ENCODE measurements at regions not wholly inside any gene's neighbourhood (a gene's known extent, or its start where the extent isn't known, plus 50 kb on each side); places are given as distances from the start of the nearest gene placed in this dataset.

DNA sequence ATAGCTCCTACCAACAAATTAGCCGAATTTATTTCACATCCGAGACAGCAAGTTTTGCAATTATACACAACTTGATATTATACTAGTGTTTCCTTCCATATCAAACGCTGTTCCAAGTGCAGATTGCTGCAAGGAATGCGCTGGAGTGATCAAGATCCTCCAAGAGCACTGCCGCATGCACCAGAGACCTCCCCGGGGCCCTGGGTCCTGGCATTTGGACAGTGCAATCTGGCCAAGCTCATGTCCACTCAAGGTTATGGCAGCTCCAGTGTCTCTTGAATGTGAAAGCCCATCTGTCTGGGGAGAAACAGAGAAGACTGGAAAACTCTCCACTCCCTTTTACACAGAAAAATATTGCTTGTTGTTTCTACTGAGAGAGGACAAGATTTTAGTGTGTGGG, 111.9 kb downstream of the HSPH1 start:
- Histone ChIP-seq H3K36me3 (no peaks in the 10 kb centered on the region), H3K9me3 (no peaks in the 10 kb centered on the region), H3K4me1 (ENCODE audit: insufficient read depth) (peaks cover 6% of the 10 kb centered on the region), H3K27me3 (no peaks in the 10 kb centered on the region), H3K27ac (no peak overlapping the region), H3K4me3 (no peak overlapping the region)
- intact Hi-C loops (cut with DNase I), result loop anchor here in 2 of 4 donors (10.0 kb wide), 2 partner anchors 575 to 935 kb away; no protein-coding TSS in a partner anchor
- WGBS, 3 donors, result 28 to 52% (median 41%) methylated on average over 6 of the region's 6 CpGs
- no peak for DNase-seq
- TF ChIP-seq POLR2A (IDR thresholded peaks at IDR 0.05), result no peak
- TF ChIP-seq, protein P1, sequence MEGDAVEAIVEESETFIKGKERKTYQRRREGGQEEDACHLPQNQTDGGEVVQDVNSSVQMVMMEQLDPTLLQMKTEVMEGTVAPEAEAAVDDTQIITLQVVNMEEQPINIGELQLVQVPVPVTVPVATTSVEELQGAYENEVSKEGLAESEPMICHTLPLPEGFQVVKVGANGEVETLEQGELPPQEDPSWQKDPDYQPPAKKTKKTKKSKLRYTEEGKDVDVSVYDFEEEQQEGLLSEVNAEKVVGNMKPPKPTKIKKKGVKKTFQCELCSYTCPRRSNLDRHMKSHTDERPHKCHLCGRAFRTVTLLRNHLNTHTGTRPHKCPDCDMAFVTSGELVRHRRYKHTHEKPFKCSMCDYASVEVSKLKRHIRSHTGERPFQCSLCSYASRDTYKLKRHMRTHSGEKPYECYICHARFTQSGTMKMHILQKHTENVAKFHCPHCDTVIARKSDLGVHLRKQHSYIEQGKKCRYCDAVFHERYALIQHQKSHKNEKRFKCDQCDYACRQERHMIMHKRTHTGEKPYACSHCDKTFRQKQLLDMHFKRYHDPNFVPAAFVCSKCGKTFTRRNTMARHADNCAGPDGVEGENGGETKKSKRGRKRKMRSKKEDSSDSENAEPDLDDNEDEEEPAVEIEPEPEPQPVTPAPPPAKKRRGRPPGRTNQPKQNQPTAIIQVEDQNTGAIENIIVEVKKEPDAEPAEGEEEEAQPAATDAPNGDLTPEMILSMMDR (IDR thresholded peaks at IDR 0.05), result no peak
- no peak for TF ChIP-seq EP300 (IDR thresholded peaks at IDR 0.05)

DNA sequence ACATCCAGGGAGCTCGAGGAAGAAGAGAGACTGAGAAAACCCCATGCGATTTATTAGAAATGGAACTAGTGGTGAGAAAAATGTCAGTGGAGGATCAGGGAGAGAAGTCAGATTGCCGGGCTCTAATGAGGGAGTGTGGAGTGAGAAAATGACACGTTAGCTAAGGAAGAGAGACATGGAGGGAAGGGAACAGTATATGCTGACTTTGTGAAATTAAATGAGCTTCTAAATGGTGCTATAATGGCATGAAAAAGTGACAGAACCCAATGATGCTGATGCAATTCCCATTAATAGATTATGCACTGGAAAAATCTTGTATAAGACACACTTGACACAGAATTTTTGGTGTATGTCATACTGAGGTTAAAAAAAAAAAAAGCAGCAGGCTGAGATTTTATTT, 112.6 kb downstream of the HSPH1 start:
- 90 to 93% (median 90%) methylated on average over 4 of the region's 4 CpGs for WGBS, 3 donors
- no peaks in the 10 kb centered on the region for H3K9me3 ChIP-seq
- DNase-seq, result no peak

DNA sequence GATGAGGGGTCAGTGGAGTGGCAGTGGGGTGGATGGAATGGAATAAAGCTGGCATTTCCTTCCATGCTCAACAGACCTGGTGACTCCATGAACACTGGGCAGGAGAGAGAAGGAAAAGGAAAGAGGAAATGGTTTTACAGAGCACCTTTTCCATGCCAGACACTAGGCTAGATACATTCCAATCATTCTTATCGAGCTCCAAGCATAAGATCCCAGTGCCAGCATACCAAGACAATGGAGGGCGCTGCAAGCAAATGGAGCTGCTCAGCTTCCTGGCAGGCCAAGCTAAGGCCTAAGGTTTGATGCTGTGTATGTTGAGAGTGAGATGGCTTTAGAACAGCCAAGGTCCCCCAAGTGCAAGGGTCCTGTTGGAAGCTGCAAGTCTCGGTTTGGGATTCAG, 113.2 kb downstream of the HSPH1 start:
- Histone ChIP-seq H3K9me3 (no peaks in the 10 kb centered on the region), H3K4me3 (no peak overlapping the region), H3K27me3 (no peaks in the 10 kb centered on the region), H3K4me1 (ENCODE audit: insufficient read depth) (peaks cover 6% of the 10 kb centered on the region), H3K36me3 (no peaks in the 10 kb centered on the region), H3K27ac (no peak overlapping the region)
- no peak for DNase-seq
- TF ChIP-seq EP300 (IDR thresholded peaks at IDR 0.05), result no peak
- TF ChIP-seq, protein P1 (IDR thresholded peaks at IDR 0.05), result no peak
- no peak for TF ChIP-seq POLR2A (IDR thresholded peaks at IDR 0.05)
- 87 to 90% (median 87%) methylated on average over 3 of the region's 3 CpGs for WGBS, 3 donors
- intact Hi-C loops (cut with DNase I), result loop anchor here in 1 of 4 donors (10.0 kb wide), 1 partner anchor 934 kb away; no protein-coding TSS in a partner anchor

More for the DNA sequence above, 112.6 kb downstream of the HSPH1 start:
- Histone ChIP-seq H3K4me1 (ENCODE audit: insufficient read depth) (peaks cover 6% of the 10 kb centered on the region), H3K27me3 (no peaks in the 10 kb centered on the region), H3K4me3 (no peak overlapping the region), H3K36me3 (no peaks in the 10 kb centered on the region), H3K27ac (no peak overlapping the region)
- no peak for TF ChIP-seq POLR2A (IDR thresholded peaks at IDR 0.05)
- TF ChIP-seq EP300 (IDR thresholded peaks at IDR 0.05), result no peak
- TF ChIP-seq, protein P1 (IDR thresholded peaks at IDR 0.05), result no peak
- intact Hi-C loops (cut with DNase I), result loop anchor here in 1 of 4 donors (10.0 kb wide), 1 partner anchor 934 kb away; no protein-coding TSS in a partner anchor

DNA sequence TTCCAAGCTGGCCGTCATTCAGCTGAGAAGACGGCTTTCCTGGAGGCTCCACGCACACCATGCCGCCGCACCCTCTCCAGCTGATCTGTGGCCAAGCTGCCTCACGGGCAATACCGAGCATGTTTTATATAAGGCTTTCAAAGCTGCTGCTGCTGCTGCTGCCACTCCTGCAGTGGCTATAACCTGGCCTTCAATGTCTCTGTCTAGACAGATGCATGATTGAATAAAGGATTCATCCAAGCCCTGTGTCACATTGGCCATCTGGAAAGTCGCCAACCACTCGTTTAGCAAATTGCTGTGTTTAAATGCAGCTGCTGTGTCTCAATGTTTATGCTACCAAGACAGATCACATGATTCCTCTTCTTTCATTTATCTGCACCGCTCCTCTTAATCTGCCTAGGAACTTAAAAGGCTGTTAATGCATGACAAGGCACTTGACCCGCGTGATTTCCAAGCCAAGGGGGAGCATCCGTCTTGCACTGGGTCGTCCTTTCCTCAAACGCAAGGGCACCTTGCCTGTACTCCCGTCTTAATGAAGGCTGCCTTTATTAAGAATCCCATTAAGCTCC, 114.3 kb downstream of the TEX26 start:
- no peak for TF ChIP-seq EP300 (IDR thresholded peaks at IDR 0.05)
- TF ChIP-seq, protein P1 (IDR thresholded peaks at IDR 0.05), result no peak
- TF ChIP-seq POLR2A (IDR thresholded peaks at IDR 0.05), result no peak
- 9 to 17% (median 9%) methylated on average over 16 of the region's 16 CpGs for WGBS, 3 donors
- H3K27ac ChIP-seq, result no peak overlapping the region
- intact Hi-C loops (cut with DNase I), result loop anchor here in 1 of 4 donors (10.0 kb wide), 1 partner anchor 932 kb away; no protein-coding TSS in a partner anchor
- H3K4me1 ChIP-seq (ENCODE audit: insufficient read depth), result peaks cover 6% of the 10 kb centered on the region
- no peaks in the 10 kb centered on the region for H3K27me3 ChIP-seq
- no peaks in the 10 kb centered on the region for H3K36me3 ChIP-seq
- DNase-seq, result peak; percentile 26 to 55 (median 46)
- H3K4me3 ChIP-seq, result no peak overlapping the region
- no peaks in the 10 kb centered on the region for H3K9me3 ChIP-seq

All from ovary (tissue), 7 donors.